H1 (cell line): ENCODE measurements at regions not wholly inside any gene's neighbourhood (a gene's known extent, or its start where the extent isn't known, plus 50 kb on each side); places are given as distances from the start of the nearest gene placed in this dataset.

Experiments used
- CTCF ChIA-PET: fragments of 300-600 bp; sonication (Branson Sonifier 250); formaldehyde crosslinking; loops from one replicate; lab custom pipeline; 2021; ENCODE audit not compliant: partially characterized antibody; lab: Charles Lee
- POLR2A ChIA-PET: fragments of 300-600 bp; sonication (Branson Sonifier 250); formaldehyde crosslinking; loops from one replicate; lab custom pipeline; 2021; ENCODE audit warnings: inconsistent platforms; ENCODE audit not compliant: partially characterized antibody; lab: Charles Lee
- DNase-seq, 2 experiments: peaks; one replicate each; pipeline versions ENCODE4 v3.0.0 to v3.0.0-alpha.2; 2010 to 2022; ENCODE audit warnings: low spot score in 2 of 2, low read depth in 1 of 2, mixed read lengths in 1 of 2
- FAIRE-seq: peaks from 2 replicates; lab custom pipeline; 2011; peaks lifted over from hg19 to GRCh38; lab: Jason Lieb, UNC
- H2AFZ ChIP-seq: 2 replicates; pipeline ENCODE4 v1.8.1; 2012; ENCODE audit warnings: low read length, inconsistent platforms
- H2AK5ac ChIP-seq: 2 replicates; pipeline ENCODE4 v1.6.1; 2013; ENCODE audit warnings: low read depth, low read length
- H2BK120ac ChIP-seq: replicated peaks from 2 replicates; pipeline ENCODE3; 2013; ENCODE audit warnings: low read depth, low read length, inconsistent platforms
- H2BK12ac ChIP-seq: 2 replicates; pipeline ENCODE4 v1.6.1; 2013; ENCODE audit warnings: low read depth, low read length
- H2BK15ac ChIP-seq: 2 replicates; pipeline ENCODE4 v1.6.1; 2013; ENCODE audit warnings: low read length
- H2BK20ac ChIP-seq: 2 replicates; pipeline ENCODE4 v1.6.1; 2013; ENCODE audit warnings: low read length
- H2BK5ac ChIP-seq: 2 replicates; pipeline ENCODE4 v1.6.1; 2013; ENCODE audit warnings: low read depth, low read length
- H3K14ac ChIP-seq: 2 replicates; pipeline ENCODE4 v1.6.1; 2013; ENCODE audit warnings: inconsistent platforms; ENCODE audit not compliant: insufficient read length
- H3K18ac ChIP-seq: 2 replicates; pipeline ENCODE4 v1.6.1; 2013; ENCODE audit warnings: low read length; ENCODE audit errors: extremely low read depth
- H3K23ac ChIP-seq: 2 replicates; pipeline ENCODE4 v1.6.1; 2013; ENCODE audit warnings: inconsistent platforms; ENCODE audit not compliant: insufficient read length
- H3K23me2 ChIP-seq: 2 replicates; pipeline ENCODE4 v1.6.1; 2013; ENCODE audit warnings: low read depth, low read length
- H3K27ac ChIP-seq: 2 replicates; pipeline ENCODE4 v1.6.1; 2011; ENCODE audit warnings: low read depth, low read length, inconsistent platforms
- H3K27me3 ChIP-seq, 4 experiments: replicated peaks in 1 of 4; 1 replicate in 1 of 4; 2 replicates in 3 of 4; pipeline versions ENCODE4 v1.6.1 to v1.8.1; 2011 to 2013; ENCODE audit warnings: low read length in 3 of 4, mild to moderate bottlenecking in 3 of 4, inconsistent platforms in 2 of 4, mixed read lengths in 2 of 4, moderate library complexity in 1 of 4; ENCODE audit not compliant: control insufficient read depth in 3 of 4, insufficient read depth in 3 of 4; ENCODE audit errors: extremely low read depth in 1 of 4
- H3K36me3 ChIP-seq, 4 experiments: 2 replicates each; pipeline versions ENCODE4 v1.6.1 to v1.8.1; 2011 to 2013; ENCODE audit warnings: mild to moderate bottlenecking in 4 of 4, low read length in 3 of 4, moderate library complexity in 2 of 4, control low read depth in 1 of 4, inconsistent platforms in 1 of 4; ENCODE audit not compliant: insufficient read depth in 4 of 4, control insufficient read depth in 2 of 4
- H3K4ac ChIP-seq: replicated peaks from 2 replicates; pipeline ENCODE3; 2013; ENCODE audit warnings: low read length, low read depth, mixed read lengths, inconsistent platforms; ENCODE audit not compliant: insufficient read length
- H3K4me1 ChIP-seq, 4 experiments: replicated peaks in 1 of 4; 1 replicate in 1 of 4; 2 replicates in 3 of 4; pipeline versions ENCODE4 v1.6.1 to v1.8.1; 2011 to 2013; ENCODE audit warnings: low read length in 3 of 4, inconsistent platforms in 2 of 4, mixed read lengths in 1 of 4; ENCODE audit not compliant: insufficient read depth in 4 of 4, control insufficient read depth in 3 of 4
- H3K4me2 ChIP-seq, 2 experiments: 2 replicates each; pipeline versions ENCODE4 v1.6.1 to v1.8.1; 2011 to 2013; ENCODE audit warnings: low read depth in 2 of 2, low read length in 2 of 2, control low read depth in 1 of 2, inconsistent platforms in 1 of 2, mild to moderate bottlenecking in 1 of 2; ENCODE audit not compliant: insufficient read depth in 1 of 2
- H3K4me3 ChIP-seq, 4 experiments: fragments of 200-600, 300-600 bp in 1 of 4; sonication (generic), shearing (Covaris generic), sonication (Bioruptor Twin) in 1 of 4; 2 replicates each; pipeline versions ENCODE4 v1.5.1 to v1.8.1; 2011 to 2016; ENCODE audit warnings: low read length in 4 of 4, low read depth in 3 of 4, control low read depth in 2 of 4, inconsistent platforms in 2 of 4, mild to moderate bottlenecking in 2 of 4, mixed read lengths in 1 of 4, moderate library complexity in 1 of 4; ENCODE audit not compliant: insufficient read depth in 2 of 4; ENCODE audit errors: extremely low read depth in 1 of 4
- H3K56ac ChIP-seq: replicated peaks from 2 replicates; pipeline ENCODE3; 2013; ENCODE audit warnings: low read depth, mild to moderate bottlenecking, mixed read lengths, low read length, inconsistent platforms; ENCODE audit not compliant: insufficient read length
- H3K79me1 ChIP-seq: 2 replicates; pipeline ENCODE4 v1.6.1; 2013; ENCODE audit warnings: low read depth, low read length, control low read depth
- H3K79me2 ChIP-seq, 2 experiments: 2 replicates each; pipeline versions ENCODE4 v1.6.1 to v1.8.1; 2012 to 2013; ENCODE audit warnings: low read length in 2 of 2, mild to moderate bottlenecking in 2 of 2, inconsistent platforms in 1 of 2; ENCODE audit not compliant: insufficient read depth in 2 of 2, control insufficient read depth in 1 of 2
- H3K9ac ChIP-seq, 4 experiments: replicated peaks in 1 of 4; 1 replicate in 1 of 4; 2 replicates in 3 of 4; pipeline versions ENCODE4 v1.6.1 to v1.8.1; 2011 to 2013; ENCODE audit warnings: low read depth in 3 of 4, low read length in 3 of 4, control low read depth in 2 of 4, mild to moderate bottlenecking in 2 of 4, moderate library complexity in 2 of 4, inconsistent platforms in 1 of 4; ENCODE audit errors: extremely low read depth in 1 of 4
- H3K9me3 ChIP-seq, 2 experiments: 2 replicates each; pipeline versions ENCODE4 v1.6.1 to v1.8.1; 2012 to 2013; ENCODE audit warnings: mild to moderate bottlenecking in 2 of 2, moderate library complexity in 2 of 2, control low read depth in 1 of 2, inconsistent platforms in 1 of 2, low read depth in 1 of 2, low read length in 1 of 2, mixed read lengths in 1 of 2; ENCODE audit not compliant: insufficient read depth in 2 of 2
- H4K20me1 ChIP-seq, 2 experiments: replicated peaks in 1 of 2; 2 replicates each; pipeline versions ENCODE3 to v1.8.1; 2011 to 2013; ENCODE audit warnings: inconsistent platforms in 2 of 2, low read length in 2 of 2, mild to moderate bottlenecking in 1 of 2; ENCODE audit not compliant: insufficient read depth in 2 of 2, control insufficient read depth in 1 of 2
- H4K5ac ChIP-seq: 2 replicates; pipeline ENCODE4 v1.6.1; 2013; ENCODE audit warnings: low read length, low read depth, mixed read lengths, inconsistent platforms; ENCODE audit not compliant: insufficient read length
- H4K8ac ChIP-seq: 2 replicates; pipeline ENCODE4 v1.8.0; 2013; ENCODE audit warnings: mild to moderate bottlenecking, moderate library complexity, low read length, inconsistent platforms; ENCODE audit not compliant: insufficient read depth; ENCODE audit errors: extremely low read depth
- H4K91ac ChIP-seq: replicated peaks from 2 replicates; pipeline ENCODE3; 2013; ENCODE audit warnings: low read length, mixed read lengths, inconsistent platforms; ENCODE audit not compliant: insufficient read length
- CHD2 ChIP-seq: IDR thresholded peaks from 2 replicates; pipeline ENCODE4 v1.6.1; 2012; ENCODE audit warnings: low read length, improper control_type of control experiment
- FOSL1 ChIP-seq: IDR thresholded peaks from 2 replicates; pipeline ENCODE4 v1.6.1; 2011; ENCODE audit warnings: mild to moderate bottlenecking, low read depth, low read length, moderate library complexity; ENCODE audit not compliant: insufficient read depth
- SIRT6 ChIP-seq: IDR thresholded peaks from one replicate; pipeline ENCODE4 v1.7.1; 2012; ENCODE audit warnings: low read length, inconsistent platforms
- TEAD4 ChIP-seq: IDR thresholded peaks from 2 replicates; pipeline ENCODE4 v1.6.1; 2012; ENCODE audit warnings: low read depth, low read length, inconsistent platforms, mixed read lengths

DNA sequence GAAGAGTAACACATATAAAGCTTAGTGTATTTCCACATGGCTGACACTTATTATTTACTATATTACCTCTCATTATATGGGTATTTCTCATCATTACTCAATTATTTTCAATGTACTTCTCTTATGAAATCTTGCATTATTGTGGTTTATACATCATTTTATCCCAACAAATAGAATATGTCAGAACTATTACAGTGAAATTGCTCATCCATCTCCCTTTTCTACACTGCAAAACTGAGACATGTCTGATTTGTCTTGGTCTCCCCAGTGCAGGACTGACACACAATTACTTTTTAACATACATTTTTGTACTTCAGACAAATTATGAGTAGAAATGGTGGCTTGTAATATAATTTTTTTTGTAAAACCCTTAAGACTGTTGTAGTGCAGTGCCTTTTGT, 600.9 kb downstream of the PLCL1 start:
- no peak overlapping the region for H2BK20ac ChIP-seq
- no peak overlapping the region for H4K91ac ChIP-seq
- no peaks in the 10 kb centered on the region for H4K20me1 ChIP-seq
- TF ChIP-seq SIRT6 (no peak), FOSL1 (no peak), CHD2 (no peak), TEAD4 (no peak)
- no peaks in the 10 kb centered on the region for H3K4me1 ChIP-seq
- no peak overlapping the region for H3K4me2 ChIP-seq
- H3K36me3 ChIP-seq: no peaks in the 10 kb centered on the region
- no peak overlapping the region for H3K18ac ChIP-seq
- peaks cover 0 to under 1% (median 0%) of the 10 kb centered on the region in 4 experiments; a peak in 1 of 7 replicates for H3K27me3 ChIP-seq
- H3K9me3 ChIP-seq: no peaks in the 10 kb centered on the region
- H3K79me2 ChIP-seq: no peaks in the 10 kb centered on the region
- H3K79me1 ChIP-seq: no peaks in the 10 kb centered on the region
- H3K23ac ChIP-seq: no peak overlapping the region
- H2BK15ac ChIP-seq: no peak overlapping the region
- no peak overlapping the region for H3K56ac ChIP-seq
- no peak overlapping the region for H3K27ac ChIP-seq
- H4K8ac ChIP-seq: no peak overlapping the region
- H2AFZ ChIP-seq: no peak overlapping the region
- POLR2A ChIA-PET: no interaction called here
- H3K4ac ChIP-seq: no peak overlapping the region
- DNase-seq (no peak), FAIRE-seq (no peak)
- no peak overlapping the region for H3K14ac ChIP-seq
- H4K5ac ChIP-seq: no peak overlapping the region
- H3K9ac ChIP-seq: no peak overlapping the region
- CTCF ChIA-PET: no interaction called here
- H2AK5ac ChIP-seq: no peak overlapping the region
- H3K4me3 ChIP-seq: no peak overlapping the region
- H2BK5ac ChIP-seq: no peak overlapping the region
- H2BK12ac ChIP-seq: no peak overlapping the region
- H2BK120ac ChIP-seq: no peak overlapping the region
- H3K23me2 ChIP-seq: no peaks in the 10 kb centered on the region
